ENCODE measurements at regions not wholly inside any gene's neighbourhood (a gene's known extent, or its start where the extent isn't known, plus 50 kb on each side); places are given as distances from the start of the nearest gene placed in this dataset.

GRCh38 chr12:9380650-9381049 lies 172.5 kb upstream of the PZP start:
- no peak overlapping the region for H3K27ac ChIP-seq
- CTCF ChIA-PET = interaction anchor here (1.0 to 1.3 kb wide), 3 partner anchors 10 to 328 kb away, joined by 3 read pairs; no protein-coding TSS in a partner anchor

GRCh38 chr12:9379023-9379742 lies 171.0 kb upstream of the PZP start:
- peak in 1 of 2 experiments; percentile 36; a peak in 3 of 6 replicates for ATAC-seq
- 59% methylated on average over 11 of the region's 11 CpGs for WGBS (ENCODE audit: missing lambda C conversion rate)
- ChIA-PET POLR2A (no interaction called here), CTCF (interaction anchor here (0.7 to 1.7 kb wide), 4 partner anchors 10 to 90 kb away, joined by 3 to 8 read pairs (median 5); no protein-coding TSS in a partner anchor)
- H3K27ac ChIP-seq = no peak overlapping the region
- DNase-seq (ENCODE audit: low read depth in 1 of 2, low spot score in 1 of 2) = no peak
- no peaks in the 10 kb centered on the region for H3K4me1 ChIP-seq
- H3K4me2 ChIP-seq = no peak overlapping the region
- H3K9me3 ChIP-seq = no peaks in the 10 kb centered on the region
- no peak for FAIRE-seq
- H3K4me3 ChIP-seq = no peak overlapping the region
- TF ChIP-seq TFCP2L1 (CRISPR knock-in tag; IDR thresholded peaks at IDR 0.05) (no peak), KDM5A (IDR thresholded peaks at IDR 0.05) (no peak), HEYL (CRISPR knock-in tag; IDR thresholded peaks at IDR 0.05) (no peak), RCOR1 (IDR thresholded peaks at IDR 0.05; ENCODE audit: low read depth, low read length) (no peak), EHMT2 (IDR thresholded peaks at IDR 0.05; ENCODE audit: low read depth) (no peak), NR3C1 (IDR thresholded peaks at IDR 0.05) (no peak), EHF (CRISPR knock-in tag; IDR thresholded peaks at IDR 0.05) (no peak), MAX (IDR thresholded peaks at IDR 0.05) (no peak), GATA3 (IDR thresholded peaks at IDR 0.05; ENCODE audit: borderline replicate concordance) (no peak), NPAS2 (CRISPR knock-in tag; IDR thresholded peaks at IDR 0.05; ENCODE audit: borderline replicate concordance) (no peak), JUNB (IDR thresholded peaks at IDR 0.05) (no peak), MAZ (IDR thresholded peaks at IDR 0.05; ENCODE audit: borderline replicate concordance, low read depth, low read length) (no peak), HDAC2 (IDR thresholded peaks at IDR 0.05) (no peak), E2F6 (IDR thresholded peaks at IDR 0.05; ENCODE audit: borderline replicate concordance, low read depth) (no peak), ELK1 (IDR thresholded peaks at IDR 0.05; ENCODE audit: low read depth, low read length) (no peak), HOXB5 (CRISPR knock-in tag; IDR thresholded peaks at IDR 0.05) (no peak), MYC (IDR thresholded peaks at IDR 0.05; ENCODE audit: borderline replicate concordance, low read length) (no peak), PBX3 (IDR thresholded peaks at IDR 0.05) (no peak)

More at GRCh38 chr12:9380650-9381049, 172.5 kb upstream of the PZP start:
- FAIRE-seq (no peak), ATAC-seq (no peak), DNase-seq (ENCODE audit: low read depth in 1 of 2, low spot score in 1 of 2) (no peak)
- no peaks in the 10 kb centered on the region for H3K9me3 ChIP-seq
- POLR2A ChIA-PET = no interaction called here
- H3K4me3 ChIP-seq = no peak overlapping the region
- no peaks in the 10 kb centered on the region for H3K4me1 ChIP-seq
- 79% methylated on average over 4 of the region's 4 CpGs for WGBS (ENCODE audit: missing lambda C conversion rate)
- TF ChIP-seq SREBF2 (IDR thresholded peaks at IDR 0.05) (no peak), RARB (CRISPR knock-in tag; IDR thresholded peaks at IDR 0.05) (no peak), ELK1 (IDR thresholded peaks at IDR 0.05; ENCODE audit: low read depth, low read length) (no peak), FOXS1 (CRISPR knock-in tag; IDR thresholded peaks at IDR 0.05) (no peak), HDAC2 (IDR thresholded peaks at IDR 0.05) (no peak), PHF8 (IDR thresholded peaks at IDR 0.05; ENCODE audit: borderline replicate concordance, low read depth) (no peak), SMC3 (IDR thresholded peaks at IDR 0.05) (no peak), EHF (CRISPR knock-in tag; IDR thresholded peaks at IDR 0.05) (no peak), MYC (IDR thresholded peaks at IDR 0.05; ENCODE audit: borderline replicate concordance, low read length) (no peak), MAFK (IDR thresholded peaks at IDR 0.05; ENCODE audit: partially characterized antibody) (no peak), ZSCAN20 (CRISPR knock-in tag; IDR thresholded peaks at IDR 0.05) (no peak), CTCF (IDR thresholded peaks at IDR 0.05) (no peak)
- H3K4me2 ChIP-seq = no peak overlapping the region

Measured in A549 (cell line).